Pancreas (tissue), 10 donors: ENCODE measurements at regions not wholly inside any gene's neighbourhood (a gene's known extent, or its start where the extent isn't known, plus 50 kb on each side); places are given as distances from the start of the nearest gene placed in this dataset.

Source experiments
- ATAC-seq, 4 donors: fragments of 200-7000 bp; cut with Tn5 transposase; one replicate each; pipeline versions ENCODE4 v1.8.0 to v1.9.1; 2020; ENCODE audit warnings: mild to moderate bottlenecking in 4 of 4, moderate library complexity in 4 of 4
- DNase-seq, 6 donors: peaks; one replicate each; pipeline ENCODE4 v3.0.0-alpha.2; 2020
- FAIRE-seq: peaks from 2 replicates; lab custom pipeline; 2012; peaks lifted over from hg19 to GRCh38; lab: Jason Lieb, UNC
- H3K27ac ChIP-seq, 4 donors: fragments of 200-600 bp; sonication (generic); 1 replicate in 3 of 4; 2 replicates in 1 of 4; pipeline versions ENCODE4 v1.5.0 to v1.8.0; 2020
- H3K27me3 ChIP-seq, 4 donors: fragments of 200-600 bp; one replicate each; pipeline ENCODE4 v1.8.0; 2021
- H3K36me3 ChIP-seq, 3 donors: fragments of 200-600 bp; sonication (generic) in 1 of 3; one replicate each; pipeline versions ENCODE4 v1.5.0 to v1.8.0; 2020 to 2021
- H3K4me1 ChIP-seq, 3 donors: fragments of 200-600 bp; one replicate each; pipeline ENCODE4 v1.8.0; 2021
- H3K4me3 ChIP-seq, 4 donors: fragments of 200-600 bp; sonication (generic) in 2 of 4; one replicate each; pipeline versions ENCODE4 v1.5.0 to v1.8.0; 2020 to 2021
- H3K9me3 ChIP-seq, 4 donors: fragments of 200-600 bp; one replicate each; pipeline ENCODE4 v1.8.0; 2021
- CTCF ChIP-seq, 4 donors: fragments of 200-600 bp; sonication (generic) in 3 of 4; IDR thresholded peaks; one replicate each; pipeline versions ENCODE4 v1.5.0 to v1.8.0; 2021; ENCODE audit warnings: antibody characterized with exemption in 4 of 4
- WGBS, 2 donors: extraction: QIAGEN DNeasy Blood & Tissue Kit; methylation state at CpG; one replicate each; pipeline ENCODE4 v1.1.7; 2013; 5-methylcytosine and 5-hydroxymethylcytosine counted together
- intact Hi-C, 3 donors: fragments of 100-400 bp; cut with DNase I; formaldehyde crosslinking; loops; one replicate each; pipeline versions ENCODE4 v1.11.1 to v1.14.2; 2022
- donor health status: healthy with polysubstance abuse.
- donor health status: DM: no; HTN: no; CAD: no; lungs with moderate emphysema.
- donor health status: DM: no; HTN: no; CAD: no.
- donor health status: control.
- donor health status: control.
- donor health status: Bipolar disorder and iron deficiency.
- donor health status: DM: yes; HTN: yes; CAD: no.
- donor health status: DM: no; HTN: no; CAD: no.
- donor health status: DM: no; HTN: no; CAD: no.
- donor health status: DM: yes; HTN: yes; CAD: no.

- ATAC-seq (no peak), FAIRE-seq (no peak), DNase-seq (no peak)
- WGBS, 2 donors = 46 to 52% methylated on average over 6 of the region's 6 CpGs
- intact Hi-C loops = no loop called here
- Histone ChIP-seq H3K4me1 (no peaks in the 10 kb centered on the region), H3K4me3 (no peak overlapping the region), H3K9me3 (no peaks in the 10 kb centered on the region), H3K27ac (no peak overlapping the region), H3K36me3 (no peaks in the 10 kb centered on the region), H3K27me3 (peaks cover 0 to 3% (median 0%) of the 10 kb centered on the region in 4 donors)
- TF ChIP-seq CTCF (IDR thresholded peaks at IDR 0.05) = no peak
Observed at GRCh38 chr13:95367309-95367843, 66.1 kb upstream of the ABCC4 start.

- Histone ChIP-seq H3K4me3 (no peak overlapping the region), H3K9me3 (no peaks in the 10 kb centered on the region), H3K27ac (no peak overlapping the region), H3K27me3 (no peaks in the 10 kb centered on the region), H3K36me3 (no peaks in the 10 kb centered on the region), H3K4me1 (no peaks in the 10 kb centered on the region)
- 74 to 80% methylated on average over 4 of the region's 4 CpGs for WGBS, 2 donors
- ATAC-seq (no peak), DNase-seq (no peak), FAIRE-seq (no peak)
- TF ChIP-seq CTCF (IDR thresholded peaks at IDR 0.05) = no peak
- intact Hi-C loops = no loop called here
Observed at GRCh38 chr13:95368998-95369397, 67.7 kb upstream of the ABCC4 start.

- ATAC-seq (no peak), FAIRE-seq (no peak), DNase-seq (no peak)
- intact Hi-C loops = loop anchor here in 1 of 3 donors (5.0 kb wide), 1 partner anchor 183 kb away; no protein-coding TSS in a partner anchor
- Histone ChIP-seq H3K27me3 (no peaks in the 10 kb centered on the region), H3K27ac (no peak overlapping the region), H3K9me3 (no peaks in the 10 kb centered on the region), H3K36me3 (no peaks in the 10 kb centered on the region), H3K4me1 (peaks cover 0 to 3% (median 0%) of the 10 kb centered on the region in 3 donors), H3K4me3 (no peak overlapping the region)
- TF ChIP-seq CTCF (IDR thresholded peaks at IDR 0.05) = no peak
- WGBS, 2 donors = 0% methylated on average over 1 of the region's 1 CpG
Observed at GRCh38 chr13:95375706-95376105, 74.5 kb upstream of the ABCC4 start.

- Histone ChIP-seq H3K27ac (no peak overlapping the region), H3K4me3 (no peak overlapping the region), H3K27me3 (no peaks in the 10 kb centered on the region), H3K4me1 (peaks cover 0 to 5% (median 0%) of the 10 kb centered on the region in 3 donors), H3K36me3 (no peaks in the 10 kb centered on the region), H3K9me3 (no peaks in the 10 kb centered on the region)
- intact Hi-C loops = loop anchor here in 1 of 3 donors (5.0 kb wide), 1 partner anchor 186 kb away; no protein-coding TSS in a partner anchor
- WGBS, 2 donors = 56 to 65% methylated on average over 1 of the region's 1 CpG
- no peak for TF ChIP-seq CTCF (IDR thresholded peaks at IDR 0.05)
- DNase-seq = no peak
- no peak for ATAC-seq
- FAIRE-seq = no peak
Observed at GRCh38 chr13:95378603-95379002, 77.4 kb upstream of the ABCC4 start.

GRCh38 chr13:95380468-95381211, 79.4 kb upstream of the ABCC4 start:
- WGBS, 2 donors = 13 to 18% methylated on average over 14 of the region's 14 CpGs
- Histone ChIP-seq H3K9me3 (no peaks in the 10 kb centered on the region), H3K27ac (no peak overlapping the region), H3K27me3 (no peaks in the 10 kb centered on the region), H3K4me1 (peaks cover 0 to 5% (median 0%) of the 10 kb centered on the region in 3 donors), H3K4me3 (no peak overlapping the region), H3K36me3 (no peaks in the 10 kb centered on the region)
- DNase-seq (peak; percentile 70 to 82 (median 73)), ATAC-seq (peak; percentile 96 to 99 (median 98)), FAIRE-seq (peak; percentile 13)
- TF ChIP-seq CTCF (IDR thresholded peaks at IDR 0.05) = peak; percentile 50 to 71 (median 64)
- intact Hi-C loops = loop anchor here in 1 of 3 donors (5.0 kb wide), 1 partner anchor 188 kb away; no protein-coding TSS in a partner anchor
